RWPE1 (cell line): ENCODE measurements at regions not wholly inside any gene's neighbourhood (a gene's known extent, or its start where the extent isn't known, plus 50 kb on each side); places are given as distances from the start of the nearest gene placed in this dataset.

Experiments used
- CTCF ChIA-PET: fragments of 350-600 bp; sonication (Branson Sonifier 250); formaldehyde crosslinking; extraction: SDS; loops from one replicate; lab custom pipeline; 2021; lab: Yijun Ruan, JAX
- POLR2A ChIA-PET: fragments of 400-600 bp; formaldehyde crosslinking; extraction: SDS; loops from one replicate; lab custom pipeline; 2020; ENCODE audit warnings: antibody characterized with exemption; ENCODE audit not compliant: low non-redundant PET; lab: Yijun Ruan, JAX
- DNase-seq: peaks from one replicate; pipeline ENCODE4 v3.0.0; 2012; ENCODE audit warnings: low spot score
- H3K27ac ChIP-seq: fragments of 450-650 bp; 2 replicates; pipeline ENCODE4 v1.5.1; 2017
- TF ChIP-seq, protein P1 (sequence below): fragments of 450-650 bp; conservative IDR thresholded peaks from 2 replicates; pipeline ENCODE4 v1.5.1; 2017; ENCODE audit warnings: low read depth, mild to moderate bottlenecking

DNA sequence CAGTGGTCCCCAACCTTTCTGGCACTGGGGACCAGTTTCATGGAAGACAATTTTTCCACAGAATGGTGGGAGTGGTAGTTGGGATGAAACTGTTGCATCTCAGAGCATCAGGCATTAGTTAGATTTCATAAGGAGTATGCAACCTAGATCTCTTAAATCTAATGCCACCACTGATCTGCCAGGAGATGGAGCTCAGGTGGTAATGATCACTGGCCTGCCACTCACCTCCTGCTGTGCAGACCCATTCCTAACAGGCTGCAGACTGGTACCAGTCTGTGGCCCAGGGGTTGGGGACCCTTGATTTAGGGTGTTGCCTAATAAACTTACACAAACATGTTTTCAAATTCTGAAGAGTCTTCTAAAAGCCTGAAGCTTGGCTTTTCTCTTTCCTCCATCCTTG is 261.3 kb downstream of the CDH19 start:
- TF ChIP-seq, protein P1, sequence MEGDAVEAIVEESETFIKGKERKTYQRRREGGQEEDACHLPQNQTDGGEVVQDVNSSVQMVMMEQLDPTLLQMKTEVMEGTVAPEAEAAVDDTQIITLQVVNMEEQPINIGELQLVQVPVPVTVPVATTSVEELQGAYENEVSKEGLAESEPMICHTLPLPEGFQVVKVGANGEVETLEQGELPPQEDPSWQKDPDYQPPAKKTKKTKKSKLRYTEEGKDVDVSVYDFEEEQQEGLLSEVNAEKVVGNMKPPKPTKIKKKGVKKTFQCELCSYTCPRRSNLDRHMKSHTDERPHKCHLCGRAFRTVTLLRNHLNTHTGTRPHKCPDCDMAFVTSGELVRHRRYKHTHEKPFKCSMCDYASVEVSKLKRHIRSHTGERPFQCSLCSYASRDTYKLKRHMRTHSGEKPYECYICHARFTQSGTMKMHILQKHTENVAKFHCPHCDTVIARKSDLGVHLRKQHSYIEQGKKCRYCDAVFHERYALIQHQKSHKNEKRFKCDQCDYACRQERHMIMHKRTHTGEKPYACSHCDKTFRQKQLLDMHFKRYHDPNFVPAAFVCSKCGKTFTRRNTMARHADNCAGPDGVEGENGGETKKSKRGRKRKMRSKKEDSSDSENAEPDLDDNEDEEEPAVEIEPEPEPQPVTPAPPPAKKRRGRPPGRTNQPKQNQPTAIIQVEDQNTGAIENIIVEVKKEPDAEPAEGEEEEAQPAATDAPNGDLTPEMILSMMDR, result no peak
- no peak overlapping the region for H3K27ac ChIP-seq
- ChIA-PET CTCF (no interaction called here), POLR2A (no interaction called here)
- no peak for DNase-seq

DNA sequence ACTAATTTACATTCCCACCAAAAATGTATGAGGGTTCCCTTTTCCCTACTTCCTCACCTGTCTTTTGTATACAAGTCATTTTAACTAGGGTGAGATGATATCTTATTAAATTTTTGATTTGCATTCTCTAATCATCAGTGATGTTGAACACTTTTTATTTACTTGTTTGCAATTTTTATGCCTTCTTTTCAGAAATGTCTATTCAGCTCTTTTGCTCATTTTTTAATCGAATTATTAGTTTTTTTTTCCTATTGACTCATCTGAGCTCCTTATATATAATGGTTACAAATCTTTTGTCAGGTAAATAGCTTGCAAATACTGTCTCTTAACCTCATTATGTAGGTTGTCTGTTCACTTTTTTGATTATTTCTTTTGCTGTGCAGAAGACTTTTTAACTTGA is 269.4 kb downstream of the CDH19 start:
- H3K27ac ChIP-seq, result no peak overlapping the region
- POLR2A ChIA-PET, result no interaction called here
- TF ChIP-seq, protein P1, result no peak
- DNase-seq, result no peak
- CTCF ChIA-PET, result interaction anchor here (0.7 kb wide), 1 partner anchor 20 kb away, joined by 3 read pairs; no protein-coding TSS in a partner anchor

DNA sequence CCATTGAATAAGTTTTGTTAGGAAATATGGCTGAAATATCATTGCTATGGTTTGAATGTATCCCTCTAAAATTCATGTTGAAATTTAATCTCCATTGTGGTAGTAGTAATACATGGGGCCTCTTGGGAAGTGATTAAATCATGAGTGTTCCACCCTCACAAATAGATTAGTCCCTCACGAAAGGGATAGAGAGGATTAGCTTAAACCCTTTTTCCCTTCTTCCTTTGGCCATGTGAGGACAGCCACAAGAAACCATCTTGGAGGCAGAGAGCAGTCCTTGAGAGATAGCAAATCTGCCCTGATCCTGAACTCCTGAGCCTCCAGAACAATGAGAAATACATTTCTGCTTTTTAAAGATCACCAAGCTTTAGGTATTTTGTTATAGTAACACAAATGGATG is 274.2 kb downstream of the CDH19 start:
- TF ChIP-seq, protein P1, result no peak
- H3K27ac ChIP-seq, result no peak overlapping the region
- CTCF ChIA-PET, result interaction anchor here (0.7 kb wide), 1 partner anchor 120 kb away, joined by 3 read pairs; no protein-coding TSS in a partner anchor
- POLR2A ChIA-PET, result no interaction called here
- DNase-seq, result no peak

DNA sequence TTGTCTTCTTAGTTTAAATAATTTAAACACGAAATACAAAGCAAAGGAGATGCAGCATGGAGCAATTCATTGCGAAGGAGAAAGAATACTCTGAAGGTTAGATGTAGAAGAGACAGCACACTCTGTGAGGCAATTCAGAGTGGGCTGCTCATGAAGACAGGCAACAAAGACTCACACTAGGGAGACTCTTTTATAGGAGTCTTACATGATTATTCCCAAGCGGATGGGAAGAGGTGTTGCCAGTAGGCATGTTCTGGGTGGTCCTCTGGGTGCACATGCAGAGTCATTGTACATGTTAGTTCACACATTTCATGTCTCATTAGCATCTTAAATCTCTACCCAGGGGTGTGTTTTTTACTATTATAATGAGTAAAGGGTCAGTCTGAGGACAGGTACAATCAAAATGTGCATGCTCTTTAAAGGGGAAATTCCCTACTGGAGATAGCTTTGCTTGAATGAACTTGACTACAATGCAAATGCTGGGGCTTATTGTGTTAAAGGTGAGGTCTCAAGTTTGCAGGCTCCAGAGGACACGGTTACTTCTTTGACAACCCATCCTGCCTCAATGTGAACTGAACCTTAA is 275.5 kb downstream of the CDH19 start:
- TF ChIP-seq, protein P1, result no peak
- no peak overlapping the region for H3K27ac ChIP-seq
- DNase-seq, result no peak
- ChIA-PET CTCF (no interaction called here), POLR2A (no interaction called here)

DNA sequence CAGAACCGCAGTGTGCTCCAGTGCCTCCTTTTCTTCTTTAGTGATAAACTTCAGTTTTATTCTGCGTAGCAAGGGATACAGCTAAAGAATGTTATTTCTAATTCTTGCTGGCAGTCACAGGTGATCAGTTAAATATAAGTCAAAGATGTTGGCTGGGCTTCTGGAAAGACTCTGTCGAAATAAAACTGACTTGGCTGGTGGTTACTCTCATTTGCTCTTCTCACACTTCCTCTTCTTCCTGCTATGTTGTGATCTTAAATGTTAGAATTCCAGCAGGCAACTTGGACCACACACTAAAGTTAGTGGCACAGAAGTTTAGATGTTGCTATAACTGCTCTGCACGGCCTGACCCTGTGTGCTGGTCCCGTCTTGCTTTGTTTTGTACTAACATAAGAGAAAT is 278.6 kb downstream of the CDH19 start:
- no peak for DNase-seq
- TF ChIP-seq, protein P1, result no peak
- ChIA-PET POLR2A (no interaction called here), CTCF (no interaction called here)
- H3K27ac ChIP-seq, result no peak overlapping the region

DNA sequence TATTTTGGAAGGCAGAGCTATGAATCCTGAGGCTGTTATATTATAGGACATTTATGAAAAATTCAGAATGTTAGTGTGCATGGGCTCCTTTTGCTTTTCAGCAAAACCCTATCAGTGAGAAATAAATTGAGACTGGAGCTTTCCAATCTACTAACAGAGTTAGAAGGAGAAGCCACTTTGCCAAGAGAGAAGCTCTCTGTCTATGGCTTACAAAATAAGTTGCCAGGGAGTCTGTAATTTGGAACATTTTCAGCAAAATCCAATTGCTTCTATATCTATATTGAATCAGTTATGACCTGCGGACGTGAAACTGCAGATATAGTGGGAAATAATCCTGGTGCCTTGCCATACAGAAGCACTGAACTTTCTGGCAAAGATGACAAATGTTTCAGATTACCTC is 279.3 kb downstream of the CDH19 start:
- TF ChIP-seq, protein P1, result no peak
- H3K27ac ChIP-seq, result no peak overlapping the region
- peak; percentile 0 for DNase-seq
- ChIA-PET POLR2A (no interaction called here), CTCF (no interaction called here)
